ENCODE measurements at regions not wholly inside any gene's neighbourhood (a gene's known extent, or its start where the extent isn't known, plus 50 kb on each side); places are given as distances from the start of the nearest gene placed in this dataset.

GRCh38 chr6:14578994-14579393 is 461.4 kb downstream of the CD83 start:
- Histone ChIP-seq H3K9ac (ENCODE audit: insufficient read depth in 1 of 2, low read length in 2 of 2) (no peak overlapping the region), H3K4me1 (ENCODE audit: control insufficient read depth in 5 of 5, insufficient read depth in 5 of 5, low read length in 5 of 5) (no peaks in the 10 kb centered on the region), H3K9me3 (ENCODE audit: control insufficient read depth in 4 of 4, insufficient read depth in 3 of 4, low read length in 3 of 4) (no peaks in the 10 kb centered on the region), H3K27ac (ENCODE audit: low read depth in 1 of 2, low read length in 1 of 2) (no peak overlapping the region), H3K4me3 (no peak overlapping the region), H3K27me3 (ENCODE audit: control insufficient read depth in 3 of 3, insufficient read depth in 3 of 3, low read length in 2 of 3) (no peaks in the 10 kb centered on the region), H3K36me3 (ENCODE audit: control insufficient read depth in 4 of 4, insufficient read depth in 4 of 4, low read length in 4 of 4) (no peaks in the 10 kb centered on the region)
- DNase-seq: no peak
- no peak for ATAC-seq (ENCODE audit: insufficient read depth, low FRiP score)
- no peak for TF ChIP-seq CTCF (IDR thresholded peaks at IDR 0.05; ENCODE audit: control extremely low read depth, extremely low read depth)
- 81 to 93% methylated on average over 3 of the region's 3 CpGs for WGBS, 2 donors

- Histone ChIP-seq H3K36me3 (ENCODE audit: control insufficient read depth in 4 of 4, insufficient read depth in 4 of 4, low read length in 4 of 4) (no peaks in the 10 kb centered on the region), H3K4me3 (no peak overlapping the region), H3K27me3 (ENCODE audit: control insufficient read depth in 3 of 3, insufficient read depth in 3 of 3, low read length in 2 of 3) (no peaks in the 10 kb centered on the region), H3K9ac (ENCODE audit: insufficient read depth in 1 of 2, low read length in 2 of 2) (no peak overlapping the region), H3K9me3 (ENCODE audit: control insufficient read depth in 4 of 4, insufficient read depth in 3 of 4, low read length in 3 of 4) (no peaks in the 10 kb centered on the region), H3K4me1 (ENCODE audit: control insufficient read depth in 5 of 5, insufficient read depth in 5 of 5, low read length in 5 of 5) (no peaks in the 10 kb centered on the region), H3K27ac (ENCODE audit: low read depth in 1 of 2, low read length in 1 of 2) (no peak overlapping the region)
- DNase-seq (no peak), ATAC-seq (ENCODE audit: insufficient read depth, low FRiP score) (no peak)
- TF ChIP-seq CTCF (IDR thresholded peaks at IDR 0.05; ENCODE audit: control extremely low read depth, extremely low read depth): no peak
- WGBS, 2 donors: 95% methylated on average over 1 of the region's 1 CpG
Measured at GRCh38 chr6:14582749-14583148, 465.2 kb downstream of the CD83 start.

- Histone ChIP-seq H3K4me3 (no peak overlapping the region), H3K4me1 (ENCODE audit: control insufficient read depth in 5 of 5, insufficient read depth in 5 of 5, low read length in 5 of 5) (no peaks in the 10 kb centered on the region), H3K9me3 (ENCODE audit: control insufficient read depth in 4 of 4, insufficient read depth in 3 of 4, low read length in 3 of 4) (no peaks in the 10 kb centered on the region), H3K36me3 (ENCODE audit: control insufficient read depth in 4 of 4, insufficient read depth in 4 of 4, low read length in 4 of 4) (no peaks in the 10 kb centered on the region), H3K27me3 (ENCODE audit: control insufficient read depth in 3 of 3, insufficient read depth in 3 of 3, low read length in 2 of 3) (no peaks in the 10 kb centered on the region), H3K9ac (ENCODE audit: insufficient read depth in 1 of 2, low read length in 2 of 2) (no peak overlapping the region), H3K27ac (ENCODE audit: low read depth in 1 of 2, low read length in 1 of 2) (no peak overlapping the region)
- 62 to 72% methylated on average over 9 of the region's 9 CpGs for WGBS, 2 donors
- no peak for TF ChIP-seq CTCF (IDR thresholded peaks at IDR 0.05; ENCODE audit: control extremely low read depth, extremely low read depth)
- no peak for DNase-seq
- ATAC-seq (ENCODE audit: insufficient read depth, low FRiP score): no peak
Measured at GRCh38 chr6:14583826-14584225, 466.3 kb downstream of the CD83 start.

GRCh38 chr6:14584450-14584849 is 466.9 kb downstream of the CD83 start:
- Histone ChIP-seq H3K27me3 (ENCODE audit: control insufficient read depth in 3 of 3, insufficient read depth in 3 of 3, low read length in 2 of 3) (no peaks in the 10 kb centered on the region), H3K27ac (ENCODE audit: low read depth in 1 of 2, low read length in 1 of 2) (no peak overlapping the region), H3K9ac (ENCODE audit: insufficient read depth in 1 of 2, low read length in 2 of 2) (no peak overlapping the region), H3K4me3 (no peak overlapping the region), H3K9me3 (ENCODE audit: control insufficient read depth in 4 of 4, insufficient read depth in 3 of 4, low read length in 3 of 4) (no peaks in the 10 kb centered on the region), H3K36me3 (ENCODE audit: control insufficient read depth in 4 of 4, insufficient read depth in 4 of 4, low read length in 4 of 4) (no peaks in the 10 kb centered on the region), H3K4me1 (ENCODE audit: control insufficient read depth in 5 of 5, insufficient read depth in 5 of 5, low read length in 5 of 5) (no peaks in the 10 kb centered on the region)
- ATAC-seq (ENCODE audit: insufficient read depth, low FRiP score) (no peak), DNase-seq (no peak)
- no peak for TF ChIP-seq CTCF (IDR thresholded peaks at IDR 0.05; ENCODE audit: control extremely low read depth, extremely low read depth)
- WGBS, 2 donors: 52 to 82% methylated on average over 5 of the region's 5 CpGs
